GF-D8 (cell line): ENCODE measurements at regions not wholly inside any gene's neighbourhood (a gene's known extent, or its start where the extent isn't known, plus 50 kb on each side); places are given as distances from the start of the nearest gene placed in this dataset.
A peak's percentile ranks its signal among the peaks of the same experiment; 100 is the strongest.

Source experiments
- DNase-seq: peaks from one replicate; lab custom pipeline; 2025; lab: John Stamatoyannopoulos, UW

GRCh38 chr21:34192646-34193285 lies 119.4 kb downstream of the MRPS6 start:
- no peak for DNase-seq

- no peak for DNase-seq
Measured at GRCh38 chr21:34195335-34195734, 122.0 kb downstream of the MRPS6 start.

DNA sequence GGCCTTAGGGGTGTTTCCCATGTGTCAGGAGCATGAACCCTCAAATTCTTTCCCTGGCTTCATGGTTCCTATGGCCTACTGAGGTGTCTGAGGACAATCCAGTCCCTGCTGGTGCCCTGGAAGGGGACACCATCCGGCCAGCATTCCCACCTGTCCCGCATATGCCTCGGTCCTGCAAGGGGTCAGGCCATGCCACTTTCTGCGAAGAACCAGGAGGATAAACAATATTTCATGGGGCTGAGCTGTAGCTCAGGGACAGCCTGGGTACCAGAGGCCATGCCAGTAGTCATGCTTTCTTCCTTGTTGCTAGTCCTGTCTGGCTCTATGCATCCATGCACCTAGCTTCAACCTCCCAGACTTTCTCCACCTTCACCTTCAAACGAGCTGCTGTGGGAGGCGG lies 123.6 kb downstream of the MRPS6 start:
- no peak for DNase-seq

DNA sequence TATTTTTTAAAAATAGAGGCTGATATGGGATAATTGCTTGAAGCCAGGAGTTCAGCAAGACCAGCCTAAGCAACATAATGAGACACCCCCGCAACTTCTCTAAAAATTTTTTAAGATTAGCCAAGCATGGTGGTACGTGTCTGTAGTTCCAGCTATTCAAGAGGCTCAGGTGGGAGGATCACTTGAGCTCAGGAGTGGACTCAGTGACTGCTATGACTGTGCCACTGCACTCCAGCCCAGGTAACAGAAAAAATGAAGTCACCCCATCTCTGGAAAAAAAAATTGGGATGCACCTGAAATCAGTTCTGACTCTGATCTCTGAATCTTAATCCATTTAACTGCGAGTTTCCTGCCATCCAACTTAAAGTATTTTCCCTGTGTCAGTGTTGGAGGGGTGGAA lies 124.2 kb downstream of the MRPS6 start:
- no peak for DNase-seq

- DNase-seq: peak; percentile 38
Measured at GRCh38 chr21:34198231-34199120, 125.1 kb downstream of the MRPS6 start.

DNA sequence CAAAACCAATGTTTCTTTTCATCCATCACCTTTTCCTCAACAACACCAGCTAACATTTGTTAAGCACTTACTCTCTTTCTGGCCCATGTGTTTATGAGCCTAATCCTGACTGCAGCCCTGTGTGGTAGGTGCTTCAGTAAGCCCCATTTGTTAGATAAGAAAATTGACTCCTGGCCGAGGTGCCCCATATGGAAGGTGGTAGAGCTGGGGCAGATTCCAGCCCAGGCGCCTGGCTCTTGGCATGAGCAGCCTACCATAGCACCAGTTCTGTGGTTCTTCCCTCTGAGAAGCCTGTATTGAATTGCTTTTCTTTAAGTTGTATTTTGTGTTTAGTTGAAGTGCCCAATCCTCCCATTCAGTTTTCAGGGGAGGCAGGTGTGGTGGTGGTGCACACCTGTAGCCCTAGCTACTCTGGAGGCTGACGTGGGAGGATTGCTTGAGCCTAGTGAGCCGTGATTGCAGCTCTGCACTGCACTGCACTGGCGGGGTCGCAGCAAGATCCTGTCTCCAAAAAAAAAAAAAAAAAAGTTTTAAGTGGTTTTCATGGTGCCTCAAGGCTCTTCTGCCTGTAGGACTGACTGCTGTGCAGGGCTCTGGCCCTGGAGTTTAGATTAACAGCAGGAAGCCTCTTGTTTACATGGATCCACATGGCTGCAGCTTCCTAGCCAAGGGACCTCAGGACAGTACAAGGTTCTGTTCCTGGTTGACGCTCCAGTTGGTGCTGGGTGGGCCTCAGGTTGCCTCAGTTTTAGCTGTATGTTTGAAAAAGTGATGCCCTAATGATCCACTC lies 125.9 kb downstream of the MRPS6 start:
- DNase-seq: no peak

- peak; percentile 89 for DNase-seq
Measured at GRCh38 chr21:34200288-34200905, 127.0 kb downstream of the MRPS6 start.

GRCh38 chr21:34201001-34201400 lies 127.6 kb downstream of the MRPS6 start:
- DNase-seq: peak; percentile 56

DNA sequence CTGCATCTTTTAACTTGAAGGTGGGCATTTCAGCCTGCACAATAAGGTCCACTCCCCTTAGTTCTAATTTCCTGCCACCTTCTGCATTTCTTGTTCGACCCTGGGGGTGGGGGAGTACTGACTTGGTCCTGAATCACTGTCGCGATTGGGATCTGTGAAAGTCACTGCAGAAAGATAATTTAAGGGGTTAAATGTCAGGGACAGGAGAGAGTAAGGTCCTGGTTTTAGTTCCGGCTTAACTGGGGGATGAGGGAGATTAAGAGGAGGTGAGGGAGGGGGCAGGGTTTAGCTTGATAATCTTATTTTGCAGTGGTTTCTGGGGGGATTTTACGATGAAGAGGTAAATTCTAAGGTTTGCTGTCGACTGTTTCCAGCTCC lies 128.1 kb downstream of the MRPS6 start:
- DNase-seq: no peak

DNA sequence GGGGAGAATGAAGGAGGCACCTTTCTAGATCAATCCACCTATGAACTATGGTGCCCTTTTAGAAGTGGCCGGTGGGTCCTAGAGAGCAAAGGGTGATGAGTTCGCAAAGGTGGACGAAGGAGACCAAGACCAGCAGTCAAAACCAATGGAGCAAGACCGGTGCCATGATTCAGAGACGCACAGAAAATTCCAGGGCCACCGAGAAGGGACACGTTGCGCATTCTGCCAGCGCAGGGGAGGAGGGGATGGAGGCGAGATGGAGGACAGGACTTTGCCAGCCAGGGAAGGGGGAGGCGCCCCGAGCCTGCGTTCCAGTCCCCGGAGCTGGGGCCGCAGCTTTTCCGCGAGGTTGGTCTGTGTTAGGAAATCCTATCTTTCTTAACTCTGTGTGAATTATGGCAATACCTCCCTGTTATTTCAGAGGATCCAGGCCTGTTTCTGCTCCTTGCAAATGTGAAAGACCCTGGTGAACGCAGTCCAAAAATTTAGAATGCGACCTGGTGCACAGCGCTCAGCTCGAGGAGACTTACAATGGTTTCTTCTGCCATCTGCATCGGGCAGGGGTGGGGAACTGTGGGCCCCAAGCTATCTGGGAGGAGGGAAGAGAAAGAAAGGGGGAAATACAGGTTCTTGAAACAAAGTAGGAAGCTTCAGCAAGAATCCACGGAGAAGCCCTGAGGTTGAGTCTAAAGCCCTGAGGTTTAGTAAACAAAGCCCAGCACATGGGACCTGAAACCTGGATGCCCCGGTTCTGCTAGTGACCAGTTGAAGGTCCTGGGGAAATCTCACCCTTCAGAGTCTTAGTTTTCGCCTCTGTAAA lies 129.4 kb downstream of the MRPS6 start:
- DNase-seq: no peak

GRCh38 chr21:34203851-34204420 lies 130.6 kb downstream of the MRPS6 start:
- no peak for DNase-seq

DNA sequence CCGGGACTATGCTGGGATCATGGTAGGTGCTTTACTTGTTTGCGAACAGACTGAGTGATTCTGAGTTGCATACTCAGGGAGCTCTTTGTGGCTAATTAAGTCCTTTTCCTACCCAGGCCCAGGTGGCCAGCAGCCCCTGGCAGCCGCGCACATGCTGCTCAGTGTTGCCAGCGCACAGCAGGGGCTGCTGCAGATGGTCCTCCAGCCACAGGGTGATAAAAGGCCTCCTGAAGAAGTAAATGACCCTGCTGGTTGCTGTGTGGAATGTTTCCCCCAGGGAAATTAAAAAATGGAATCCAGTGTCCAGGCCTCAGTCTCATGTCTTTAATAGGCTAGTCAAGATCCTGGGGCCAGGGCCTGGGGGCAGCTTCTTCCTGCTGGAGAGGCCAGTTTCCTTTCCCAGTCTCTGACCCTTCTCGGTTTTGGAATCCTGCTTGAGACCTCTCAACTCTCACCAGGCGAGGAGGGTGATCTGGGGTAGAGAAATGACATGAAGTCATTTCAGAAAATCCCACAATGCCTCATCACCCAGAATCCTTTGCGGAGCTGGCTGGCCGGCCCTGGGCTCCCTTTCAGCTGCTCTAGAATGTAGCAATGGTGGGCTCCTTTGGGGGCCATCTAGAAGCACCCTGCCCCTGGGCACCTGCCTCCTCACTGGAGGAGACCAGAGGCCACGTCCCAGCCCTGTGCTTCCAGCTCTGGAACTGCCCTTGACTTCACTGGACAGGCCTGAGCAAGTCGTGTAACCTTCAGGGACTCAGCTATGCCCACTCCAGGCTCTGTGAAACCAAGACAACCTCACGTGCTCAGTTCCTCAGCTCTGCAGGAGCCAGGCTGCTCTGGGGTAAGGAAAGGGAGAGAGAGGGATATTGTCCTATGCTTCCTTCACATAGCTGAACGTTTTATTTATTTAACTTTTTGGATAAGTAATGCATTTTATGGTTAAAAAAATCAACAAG lies 131.4 kb downstream of the MRPS6 start:
- no peak for DNase-seq

GRCh38 chr21:34205811-34206571 lies 132.6 kb downstream of the MRPS6 start:
- DNase-seq: no peak

- no peak for DNase-seq
Measured at GRCh38 chr21:34213959-34214358, 140.6 kb downstream of the MRPS6 start.

GRCh38 chr21:34215501-34215900 lies 142.1 kb downstream of the MRPS6 start:
- no peak for DNase-seq

DNA sequence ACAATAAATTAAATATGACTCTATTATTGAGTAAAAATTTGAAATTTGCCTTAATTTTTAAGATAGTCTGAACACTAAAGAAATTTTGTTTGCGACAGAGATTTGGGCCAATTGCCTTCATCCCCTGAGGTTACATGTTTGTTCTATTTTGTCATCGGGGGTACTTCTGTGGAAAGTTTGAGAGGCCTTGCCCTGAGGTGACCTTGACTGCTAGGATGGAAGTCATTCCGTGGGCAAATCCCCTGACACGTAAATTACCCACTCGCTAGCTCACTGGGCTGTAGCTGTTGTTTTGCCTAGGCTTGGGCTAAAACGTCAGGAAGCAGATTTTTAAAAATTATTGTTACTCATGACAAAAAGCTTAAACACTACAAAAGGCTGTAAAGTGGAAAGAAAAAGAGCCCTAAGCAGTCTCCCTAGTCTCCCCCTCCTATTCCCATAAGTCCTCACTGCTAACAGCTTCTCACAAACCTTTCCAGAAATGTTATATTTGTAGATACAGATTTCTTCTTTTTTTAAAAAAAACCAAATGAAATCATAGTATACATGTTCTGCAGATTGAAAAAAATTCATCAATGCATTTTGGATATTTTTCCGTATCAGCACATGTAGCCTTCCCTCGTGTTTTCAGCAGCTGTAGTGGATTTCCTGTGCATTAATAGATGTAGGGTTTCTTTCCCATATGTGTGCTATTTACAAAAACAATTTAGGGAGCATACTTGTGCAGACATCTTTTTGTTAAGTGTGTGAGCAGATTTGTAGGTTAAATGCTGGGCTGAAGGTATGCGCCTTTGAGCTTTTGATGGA lies 142.7 kb downstream of the MRPS6 start:
- DNase-seq: no peak

DNA sequence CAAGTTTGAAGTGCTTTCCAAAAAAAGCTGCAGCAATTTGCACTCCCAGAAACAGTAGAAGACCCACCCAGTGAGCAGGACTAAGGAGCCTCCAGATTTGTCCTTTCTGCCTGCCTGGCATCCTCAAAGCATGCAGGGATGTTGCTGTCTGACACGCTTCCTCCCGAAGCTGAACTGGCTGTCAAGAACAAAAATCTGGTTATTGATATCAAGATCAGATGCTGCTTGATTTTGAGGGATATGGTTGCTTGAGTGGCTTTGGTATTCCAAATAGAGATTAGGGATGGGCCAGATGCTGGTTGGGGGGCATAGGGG lies 143.3 kb downstream of the MRPS6 start:
- no peak for DNase-seq

- no peak for DNase-seq
Measured at GRCh38 chr21:34217263-34217662, 143.9 kb downstream of the MRPS6 start.
